Astrocyte of the cerebellum (primary cell): ENCODE measurements at regions not wholly inside any gene's neighbourhood (a gene's known extent, or its start where the extent isn't known, plus 50 kb on each side); places are given as distances from the start of the nearest gene placed in this dataset.
A peak's percentile ranks its signal among the peaks of the same experiment; 100 is the strongest.

Source experiments
- DNase-seq: peaks from one replicate; pipeline ENCODE4 v3.0.0-alpha.2; 2011; ENCODE audit warnings: low read depth
- H3K4me3 ChIP-seq: 2 replicates; pipeline ENCODE4 v1.5.1; 2011; ENCODE audit warnings: mild to moderate bottlenecking, low read depth, low read length, moderate library complexity
- in situ Hi-C: cut with HindIII; loops from 2 replicates; pipeline ENCODE4 v1.10.0; 2017; ENCODE audit warnings: low sequenced_read_pairs
- TF ChIP-seq, protein P1 (sequence below): IDR thresholded peaks from 2 replicates; pipeline ENCODE4 v1.5.1; 2012; ENCODE audit warnings: low read length, low read depth, moderate library complexity, mild to moderate bottlenecking; ENCODE audit errors: missing control alignments

DNA sequence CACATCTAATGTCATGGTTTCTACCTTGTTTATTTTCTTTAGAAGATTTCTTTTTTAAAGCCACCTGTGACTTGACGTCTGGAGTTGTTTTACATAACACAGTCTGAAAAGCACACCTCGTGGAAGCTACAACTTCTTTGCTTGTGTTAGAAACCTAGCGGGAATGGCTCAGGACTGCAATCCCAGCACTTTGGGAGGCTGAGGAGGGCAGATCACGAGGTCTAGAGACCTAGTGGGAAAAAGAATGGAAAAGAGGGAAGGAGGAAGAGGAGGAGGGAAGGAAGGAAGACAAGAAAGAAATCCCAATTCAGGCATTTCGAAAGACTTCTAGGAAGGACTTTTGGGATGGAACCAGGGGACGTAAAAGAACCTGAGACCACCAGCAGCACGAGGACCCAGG, 146.3 kb upstream of the CELF2 start:
- in situ Hi-C loops, result no loop called here
- DNase-seq, result no peak
- no peak overlapping the region for H3K4me3 ChIP-seq
- TF ChIP-seq, protein P1, sequence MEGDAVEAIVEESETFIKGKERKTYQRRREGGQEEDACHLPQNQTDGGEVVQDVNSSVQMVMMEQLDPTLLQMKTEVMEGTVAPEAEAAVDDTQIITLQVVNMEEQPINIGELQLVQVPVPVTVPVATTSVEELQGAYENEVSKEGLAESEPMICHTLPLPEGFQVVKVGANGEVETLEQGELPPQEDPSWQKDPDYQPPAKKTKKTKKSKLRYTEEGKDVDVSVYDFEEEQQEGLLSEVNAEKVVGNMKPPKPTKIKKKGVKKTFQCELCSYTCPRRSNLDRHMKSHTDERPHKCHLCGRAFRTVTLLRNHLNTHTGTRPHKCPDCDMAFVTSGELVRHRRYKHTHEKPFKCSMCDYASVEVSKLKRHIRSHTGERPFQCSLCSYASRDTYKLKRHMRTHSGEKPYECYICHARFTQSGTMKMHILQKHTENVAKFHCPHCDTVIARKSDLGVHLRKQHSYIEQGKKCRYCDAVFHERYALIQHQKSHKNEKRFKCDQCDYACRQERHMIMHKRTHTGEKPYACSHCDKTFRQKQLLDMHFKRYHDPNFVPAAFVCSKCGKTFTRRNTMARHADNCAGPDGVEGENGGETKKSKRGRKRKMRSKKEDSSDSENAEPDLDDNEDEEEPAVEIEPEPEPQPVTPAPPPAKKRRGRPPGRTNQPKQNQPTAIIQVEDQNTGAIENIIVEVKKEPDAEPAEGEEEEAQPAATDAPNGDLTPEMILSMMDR, result no peak

DNA sequence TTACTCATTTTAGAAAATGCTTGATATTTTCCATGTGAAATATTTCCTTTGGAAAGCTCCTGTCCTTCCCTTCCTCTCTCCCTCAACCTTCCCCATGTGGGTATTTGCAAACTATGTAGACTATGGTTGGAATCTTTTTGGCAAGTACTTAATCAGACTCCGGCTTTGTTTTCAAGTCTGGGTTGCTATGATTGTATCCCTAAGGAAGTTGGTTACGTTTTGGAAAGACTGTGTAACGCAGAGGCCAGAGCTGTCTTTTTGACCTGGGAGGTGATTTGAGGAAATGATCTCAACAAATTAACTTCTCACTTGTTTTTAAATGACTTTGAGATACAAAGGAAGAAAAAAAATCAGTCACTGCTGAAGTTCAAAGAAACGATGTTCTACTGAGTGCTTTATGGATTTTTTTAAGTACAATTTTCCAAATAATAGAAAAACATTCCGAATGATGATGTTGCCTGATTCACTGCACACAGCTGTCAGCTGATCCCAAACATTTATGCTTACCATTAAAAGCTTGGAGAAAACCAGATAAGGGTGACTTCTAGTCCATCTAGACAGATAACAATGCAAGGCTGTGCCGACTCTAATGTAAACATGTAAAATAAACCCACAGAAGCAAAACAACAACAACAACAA, 145.5 kb upstream of the CELF2 start:
- TF ChIP-seq, protein P1, result no peak
- in situ Hi-C loops, result no loop called here
- no peak overlapping the region for H3K4me3 ChIP-seq
- peak; percentile 87 for DNase-seq

DNA sequence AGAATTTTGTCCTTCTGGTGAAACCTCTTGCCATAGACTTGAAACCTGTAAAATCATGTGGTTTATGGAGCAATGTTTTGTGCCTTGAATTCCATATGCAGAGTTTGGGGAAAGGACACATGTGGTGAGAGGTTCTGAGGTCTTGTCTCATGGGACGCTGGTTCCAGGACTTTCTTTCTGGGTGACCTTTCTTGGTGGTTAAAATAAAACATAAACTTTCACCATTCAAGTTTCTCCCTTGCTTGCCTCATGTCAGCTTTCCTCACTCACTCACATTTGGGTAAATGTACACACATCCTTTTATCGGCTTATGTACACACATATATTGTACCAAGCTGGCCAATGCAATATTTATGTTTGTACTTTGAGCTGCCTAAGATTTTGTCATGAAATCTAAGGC, 144.9 kb upstream of the CELF2 start:
- no peak overlapping the region for H3K4me3 ChIP-seq
- TF ChIP-seq, protein P1, result no peak
- DNase-seq, result no peak
- in situ Hi-C loops, result no loop called here

DNA sequence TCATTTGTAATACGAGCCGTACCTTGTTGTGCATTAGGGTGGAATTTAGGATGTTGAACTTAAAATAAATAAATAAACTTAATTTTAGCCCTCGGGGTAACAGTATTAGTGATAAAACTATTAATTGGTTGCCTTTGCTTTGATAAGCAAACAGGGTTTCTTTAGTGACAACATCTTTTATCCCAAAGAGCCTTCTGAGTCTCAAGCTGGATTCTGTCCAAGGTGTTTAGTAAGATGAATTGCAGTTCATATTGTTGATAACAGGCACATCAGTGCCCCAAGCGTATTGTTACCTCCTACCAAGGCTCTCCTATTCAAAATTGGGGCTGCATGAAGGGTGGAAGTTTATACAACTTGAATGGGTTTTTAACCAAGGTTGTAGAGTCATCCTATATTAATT, 144.4 kb upstream of the CELF2 start:
- no peak overlapping the region for H3K4me3 ChIP-seq
- in situ Hi-C loops, result no loop called here
- TF ChIP-seq, protein P1, result no peak
- no peak for DNase-seq

DNA sequence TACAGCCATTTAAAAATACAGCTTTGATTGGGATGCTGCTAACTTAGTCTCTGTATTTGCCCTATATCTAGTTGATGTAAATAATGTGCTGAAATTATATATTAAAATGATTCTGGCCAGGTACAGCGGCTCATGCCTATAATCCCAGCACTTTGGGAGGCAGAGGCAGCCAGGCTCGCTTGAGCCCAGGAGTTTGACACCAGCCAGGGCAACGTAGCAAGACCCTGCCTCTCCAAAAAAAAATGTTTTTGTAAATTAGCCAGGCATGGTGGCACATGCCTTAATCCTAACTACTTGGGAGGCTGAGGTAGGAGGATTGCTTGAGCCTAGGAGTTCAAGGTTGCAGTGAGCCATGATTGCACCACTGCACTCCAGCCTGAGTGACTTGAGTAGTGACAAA, 143.8 kb upstream of the CELF2 start:
- TF ChIP-seq, protein P1, result no peak
- no peak for DNase-seq
- no peak overlapping the region for H3K4me3 ChIP-seq
- in situ Hi-C loops, result no loop called here

DNA sequence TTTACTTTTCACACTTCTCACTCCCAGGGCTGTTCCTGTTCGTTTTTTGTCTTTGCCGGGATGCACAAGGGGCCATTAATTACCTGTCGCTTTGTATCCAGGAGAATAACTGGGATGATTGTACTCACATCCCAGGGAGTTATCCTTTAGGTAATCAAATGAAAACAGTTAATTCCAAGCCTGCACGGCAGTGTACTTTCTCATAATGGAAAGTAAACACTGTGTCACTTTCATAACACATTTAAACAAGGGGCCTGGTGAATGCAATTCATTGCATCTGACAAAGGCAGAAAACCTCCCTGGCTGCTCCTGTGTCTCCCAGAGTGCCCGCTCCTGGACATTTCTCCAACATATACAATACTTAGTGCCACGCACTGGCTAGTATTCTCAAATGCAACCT, 138.7 kb upstream of the CELF2 start:
- no peak overlapping the region for H3K4me3 ChIP-seq
- no peak for DNase-seq
- in situ Hi-C loops, result no loop called here
- TF ChIP-seq, protein P1, result no peak
